ENCODE measurements at regions not wholly inside any gene's neighbourhood (a gene's known extent, or its start where the extent isn't known, plus 50 kb on each side); places are given as distances from the start of the nearest gene placed in this dataset.
"Not testable (repeated sequence)": the region's sequence is repeated elsewhere in the genome, so short reads cannot be mapped to it uniquely, and the experiment has no call there.

DNA sequence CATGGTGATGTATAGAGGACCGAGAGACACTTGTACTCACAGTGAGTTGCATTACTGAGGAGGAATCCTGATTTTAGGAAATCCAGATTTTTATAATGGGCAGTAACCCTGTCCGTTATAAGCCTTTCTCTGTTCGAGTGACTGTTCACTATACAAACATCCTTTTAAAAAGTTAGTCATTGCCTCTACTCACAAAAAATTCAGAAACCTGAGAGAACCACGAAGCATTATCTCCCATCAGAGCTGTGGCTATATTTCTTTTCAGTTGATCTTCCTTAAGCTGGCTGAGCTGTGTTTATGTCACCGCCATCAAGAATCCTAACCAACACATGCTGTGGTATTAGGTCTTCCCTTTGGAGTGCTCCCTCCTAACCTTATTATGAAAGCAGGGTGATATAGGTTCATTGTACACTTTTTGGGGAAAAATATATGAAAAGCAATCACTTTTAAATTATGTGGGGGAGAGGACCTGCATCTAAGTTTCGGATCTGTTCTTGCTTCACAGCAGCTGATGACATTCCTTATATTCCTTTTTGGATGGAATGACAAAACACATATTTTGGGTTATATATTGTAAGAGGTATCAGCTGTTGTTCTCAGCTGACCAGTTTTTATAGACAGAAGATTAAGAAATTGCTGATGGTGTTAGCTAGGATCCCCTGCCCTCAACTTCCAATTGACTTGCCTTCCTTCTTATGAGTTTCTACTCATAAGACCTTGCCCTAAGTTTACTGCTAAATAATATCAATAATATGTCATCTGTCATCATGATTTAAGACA lies 465.9 kb upstream of the RASGRP1 start:
- TF ChIP-seq CTCF (IDR thresholded peaks at IDR 0.05; ENCODE audit: unreplicated experiment), result no peak
- H3K4me3 Mint-ChIP-seq (ENCODE audit: low read depth), result no peak overlapping the region
- no peak for DNase-seq (ENCODE audit: low spot score, unreplicated experiment)
- no peak overlapping the region for H3K27ac Mint-ChIP-seq
- H3K27me3 Mint-ChIP-seq, result no peaks in the 10 kb centered on the region
- H3K9me3 Mint-ChIP-seq (ENCODE audit: low read depth), result no peaks in the 10 kb centered on the region
- H3K36me3 Mint-ChIP-seq (ENCODE audit: insufficient read depth), result no peaks in the 10 kb centered on the region
- no peaks in the 10 kb centered on the region for H3K4me1 Mint-ChIP-seq (ENCODE audit: low read depth)

GRCh38 chr15:39031596-39031995 lies 467.0 kb upstream of the RASGRP1 start:
- no peak overlapping the region for H3K4me3 Mint-ChIP-seq (ENCODE audit: low read depth)
- H3K27me3 Mint-ChIP-seq, result no peaks in the 10 kb centered on the region
- no peak overlapping the region for H3K27ac Mint-ChIP-seq
- no peaks in the 10 kb centered on the region for H3K36me3 Mint-ChIP-seq (ENCODE audit: insufficient read depth)
- DNase-seq (ENCODE audit: low spot score, unreplicated experiment), result no peak
- TF ChIP-seq CTCF (IDR thresholded peaks at IDR 0.05; ENCODE audit: unreplicated experiment), result no peak
- no peaks in the 10 kb centered on the region for H3K9me3 Mint-ChIP-seq (ENCODE audit: low read depth)
- no peaks in the 10 kb centered on the region for H3K4me1 Mint-ChIP-seq (ENCODE audit: low read depth)

GRCh38 chr15:39034816-39035215 lies 470.2 kb upstream of the RASGRP1 start:
- Mint-ChIP-seq H3K27me3 (no peaks in the 10 kb centered on the region), H3K9me3 (ENCODE audit: low read depth) (no peaks in the 10 kb centered on the region)
- no peak for TF ChIP-seq CTCF (IDR thresholded peaks at IDR 0.05; ENCODE audit: unreplicated experiment)

GRCh38 chr15:39037611-39038010 lies 473.0 kb upstream of the RASGRP1 start:
- H3K9me3 Mint-ChIP-seq (ENCODE audit: low read depth); H3K27me3 Mint-ChIP-seq; DNase-seq (ENCODE audit: low spot score, unreplicated experiment); H3K36me3 Mint-ChIP-seq (ENCODE audit: insufficient read depth); H3K4me3 Mint-ChIP-seq (ENCODE audit: low read depth): not testable (repeated sequence)
- H3K27ac Mint-ChIP-seq, result peak overlapping the region; percentile 45
- H3K4me1 Mint-ChIP-seq (ENCODE audit: low read depth), result peaks cover 12% of the 10 kb centered on the region

More at GRCh38 chr15:39034816-39035215, 470.2 kb upstream of the RASGRP1 start:
- DNase-seq (ENCODE audit: low spot score, unreplicated experiment), result no peak
- H3K4me1 Mint-ChIP-seq (ENCODE audit: low read depth), result peaks cover 1% of the 10 kb centered on the region
- no peaks in the 10 kb centered on the region for H3K36me3 Mint-ChIP-seq (ENCODE audit: insufficient read depth)
- no peak overlapping the region for H3K4me3 Mint-ChIP-seq (ENCODE audit: low read depth)
- H3K27ac Mint-ChIP-seq, result no peak overlapping the region

DNA sequence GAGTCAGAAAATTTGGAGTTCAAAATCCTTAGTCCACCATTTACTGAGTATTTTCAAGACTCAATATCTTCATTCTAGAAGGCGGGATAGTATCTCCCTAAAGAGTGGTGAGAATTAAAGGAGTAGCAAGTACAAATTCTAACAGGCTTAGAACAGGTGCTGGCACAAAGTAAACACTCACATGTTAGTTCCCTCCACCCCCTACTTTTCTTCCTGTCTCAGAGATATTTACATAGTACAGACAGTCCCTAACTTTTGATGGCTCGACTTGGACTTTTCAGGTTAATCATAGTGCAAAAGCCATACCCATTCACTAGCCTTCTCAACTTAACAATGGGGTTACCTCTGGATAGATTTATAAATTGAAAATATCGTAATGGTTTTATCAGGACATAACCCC lies 476.2 kb upstream of the RASGRP1 start:
- no peak overlapping the region for H3K27ac Mint-ChIP-seq
- peaks cover 12% of the 10 kb centered on the region for H3K4me1 Mint-ChIP-seq (ENCODE audit: low read depth)
- H3K4me3 Mint-ChIP-seq (ENCODE audit: low read depth), result no peak overlapping the region
- H3K27me3 Mint-ChIP-seq, result peaks cover 6% of the 10 kb centered on the region
- no peak for TF ChIP-seq CTCF (IDR thresholded peaks at IDR 0.05; ENCODE audit: unreplicated experiment)
- no peaks in the 10 kb centered on the region for H3K9me3 Mint-ChIP-seq (ENCODE audit: low read depth)
- no peaks in the 10 kb centered on the region for H3K36me3 Mint-ChIP-seq (ENCODE audit: insufficient read depth)
- DNase-seq (ENCODE audit: low spot score, unreplicated experiment), result no peak

- no peak for TF ChIP-seq CTCF (IDR thresholded peaks at IDR 0.05; ENCODE audit: unreplicated experiment)
- H3K9me3 Mint-ChIP-seq (ENCODE audit: low read depth), result no peaks in the 10 kb centered on the region
- H3K36me3 Mint-ChIP-seq (ENCODE audit: insufficient read depth), result no peaks in the 10 kb centered on the region
- no peak overlapping the region for H3K27ac Mint-ChIP-seq
- peaks cover 12% of the 10 kb centered on the region for H3K4me1 Mint-ChIP-seq (ENCODE audit: low read depth)
- no peak overlapping the region for H3K4me3 Mint-ChIP-seq (ENCODE audit: low read depth)
- DNase-seq (ENCODE audit: low spot score, unreplicated experiment), result no peak
- peaks cover 6% of the 10 kb centered on the region for H3K27me3 Mint-ChIP-seq
Measured at GRCh38 chr15:39041979-39042495, 477.4 kb upstream of the RASGRP1 start.

Measured in progenitor cell of endocrine pancreas (in vitro differentiated cells).